ENCODE measurements at regions not wholly inside any gene's neighbourhood (a gene's known extent, or its start where the extent isn't known, plus 50 kb on each side); places are given as distances from the start of the nearest gene placed in this dataset.

GRCh38 chr18:27899893-27900292 is 277.0 kb downstream of the CDH2 start:
- no peak for ATAC-seq
- intact Hi-C loops (cut with DNase I): no loop called here
- no peaks in the 10 kb centered on the region for H3K27me3 ChIP-seq (ENCODE audit: insufficient read depth in 3 of 3, low read length in 2 of 3)
- no peaks in the 10 kb centered on the region for H3K4me1 ChIP-seq
- no peaks in the 10 kb centered on the region for H3K36me3 ChIP-seq (ENCODE audit: insufficient read depth in 1 of 2, low read depth in 1 of 2)
- no peak for DNase-seq
- H3K4me3 ChIP-seq: no peak overlapping the region
- no peak for TF ChIP-seq CTCF (IDR thresholded peaks at IDR 0.05)
- H3K27ac ChIP-seq: no peak overlapping the region
- 55 to 65% (median 56%) methylated on average over 2 of the region's 2 CpGs for WGBS, 3 donors
- no peaks in the 10 kb centered on the region for H3K9me3 ChIP-seq

GRCh38 chr18:27894746-27895145 is 282.2 kb downstream of the CDH2 start:
- H3K4me1 ChIP-seq: no peaks in the 10 kb centered on the region
- intact Hi-C loops (cut with DNase I): no loop called here
- WGBS, 3 donors: 55 to 60% (median 56%) methylated on average over 3 of the region's 3 CpGs
- no peaks in the 10 kb centered on the region for H3K9me3 ChIP-seq
- no peak for TF ChIP-seq CTCF (IDR thresholded peaks at IDR 0.05)
- DNase-seq (no peak), ATAC-seq (no peak)
- H3K27ac ChIP-seq: no peak overlapping the region
- no peaks in the 10 kb centered on the region for H3K27me3 ChIP-seq (ENCODE audit: insufficient read depth in 3 of 3, low read length in 2 of 3)
- H3K36me3 ChIP-seq (ENCODE audit: insufficient read depth in 1 of 2, low read depth in 1 of 2): no peaks in the 10 kb centered on the region
- no peak overlapping the region for H3K4me3 ChIP-seq

- H3K9me3 ChIP-seq: no peaks in the 10 kb centered on the region
- no peak overlapping the region for H3K27ac ChIP-seq
- 61 to 82% (median 73%) methylated on average over 2 of the region's 2 CpGs for WGBS, 3 donors
- no peak for ATAC-seq
- H3K27me3 ChIP-seq (ENCODE audit: insufficient read depth in 3 of 3, low read length in 2 of 3): no peaks in the 10 kb centered on the region
- intact Hi-C loops (cut with DNase I): no loop called here
- no peaks in the 10 kb centered on the region for H3K36me3 ChIP-seq (ENCODE audit: insufficient read depth in 1 of 2, low read depth in 1 of 2)
- no peaks in the 10 kb centered on the region for H3K4me1 ChIP-seq
- no peak for TF ChIP-seq CTCF (IDR thresholded peaks at IDR 0.05)
- no peak overlapping the region for H3K4me3 ChIP-seq
- DNase-seq: no peak
Observed at GRCh38 chr18:27887711-27888495, 289.0 kb downstream of the CDH2 start.

GRCh38 chr18:27887287-27887686 is 289.6 kb downstream of the CDH2 start:
- no peaks in the 10 kb centered on the region for H3K9me3 ChIP-seq
- WGBS, 3 donors: 57 to 84% (median 80%) methylated on average over 1 of the region's 1 CpG
- H3K27me3 ChIP-seq (ENCODE audit: insufficient read depth in 3 of 3, low read length in 2 of 3): no peaks in the 10 kb centered on the region
- intact Hi-C loops (cut with DNase I): no loop called here
- ATAC-seq (no peak), DNase-seq (no peak)
- H3K27ac ChIP-seq: no peak overlapping the region
- H3K4me3 ChIP-seq: no peak overlapping the region
- H3K36me3 ChIP-seq (ENCODE audit: insufficient read depth in 1 of 2, low read depth in 1 of 2): no peaks in the 10 kb centered on the region
- no peaks in the 10 kb centered on the region for H3K4me1 ChIP-seq
- no peak for TF ChIP-seq CTCF (IDR thresholded peaks at IDR 0.05)

- intact Hi-C loops (cut with DNase I): loop anchor here in 1 of 2 donors (5.0 kb wide), 1 partner anchor 117 kb away; no protein-coding TSS in a partner anchor
- Histone ChIP-seq H3K9me3 (no peaks in the 10 kb centered on the region), H3K36me3 (ENCODE audit: insufficient read depth in 1 of 2, low read depth in 1 of 2) (no peaks in the 10 kb centered on the region), H3K4me1 (no peaks in the 10 kb centered on the region), H3K4me3 (no peak overlapping the region), H3K27me3 (ENCODE audit: insufficient read depth in 3 of 3, low read length in 2 of 3) (no peaks in the 10 kb centered on the region), H3K27ac (no peak overlapping the region)
- DNase-seq: no peak
- no peak for TF ChIP-seq CTCF (IDR thresholded peaks at IDR 0.05)
- WGBS, 3 donors: 87 to 92% (median 89%) methylated on average over 1 of the region's 1 CpG
- ATAC-seq: no peak
Observed at GRCh38 chr18:27879540-27879939, 297.4 kb downstream of the CDH2 start.

Data from psoas muscle (tissue), 7 donors.